SK-N-SH (cell line): ENCODE measurements at regions not wholly inside any gene's neighbourhood (a gene's known extent, or its start where the extent isn't known, plus 50 kb on each side); places are given as distances from the start of the nearest gene placed in this dataset.

Experiments used
- CTCF ChIA-PET: fragments of 300-600, 350-600 bp; formaldehyde crosslinking; extraction: SDS; loops from one replicate; lab custom pipeline; 2021; lab: Yijun Ruan, JAX
- POLR2A ChIA-PET: fragments of 350-600 bp; sonication (Branson Sonifier 250); formaldehyde crosslinking; extraction: SDS; loops from one replicate; lab custom pipeline; 2020; ENCODE audit warnings: antibody characterized with exemption, inconsistent platforms; lab: Yijun Ruan, JAX
- DNase-seq: peaks from one replicate; pipeline ENCODE4 v3.0.0; 2012
- H2AFZ ChIP-seq: fragments of 200-600 bp; sonication (generic); 2 replicates; pipeline ENCODE4 v1.8.1; 2016; ENCODE audit warnings: antibody characterized with exemption, mild to moderate bottlenecking, low read depth
- H3F3A ChIP-seq: fragments of 200-600 bp; sonication (generic); replicated peaks from 2 replicates; pipeline ENCODE3; 2016; ENCODE audit warnings: antibody characterized with exemption, mild to moderate bottlenecking; ENCODE audit not compliant: insufficient read depth
- H3K27ac ChIP-seq, 2 experiments: fragments of 200-500 bp in 1 of 2; fragments of 200-600 bp in 1 of 2; sonication (Bioruptor generic) in 1 of 2; sonication (generic), shearing (Covaris generic) in 1 of 2; 2 replicates each; pipeline versions ENCODE4 v1.5.1 to v1.6.1; 2014 to 2016; ENCODE audit warnings: low read depth in 2 of 2, inconsistent platforms in 1 of 2, low read length in 1 of 2, mild to moderate bottlenecking in 1 of 2, mixed read lengths in 1 of 2
- H3K27me3 ChIP-seq: fragments of 200-600 bp; sonication (generic), shearing (Covaris generic); 2 replicates; pipeline ENCODE4 v1.6.1; 2016; ENCODE audit warnings: mixed run types; ENCODE audit not compliant: insufficient read depth
- H3K36me3 ChIP-seq, 2 experiments: fragments of 200-500 bp in 1 of 2; fragments of 200-600 bp in 1 of 2; sonication (Bioruptor generic) in 1 of 2; sonication (generic) in 1 of 2; replicated peaks in 1 of 2; 2 replicates each; pipeline versions ENCODE3 to v1.5.1; 2014 to 2016; ENCODE audit warnings: low read length in 1 of 2, mild to moderate bottlenecking in 1 of 2; ENCODE audit not compliant: insufficient read depth in 2 of 2, control insufficient read depth in 1 of 2
- H3K4me1 ChIP-seq, 2 experiments: fragments of 200-500 bp in 1 of 2; fragments of 200-600 bp in 1 of 2; sonication (Bioruptor generic) in 1 of 2; sonication (generic), shearing (Covaris generic) in 1 of 2; 2 replicates each; pipeline versions ENCODE4 v1.5.1 to v1.6.1; 2014 to 2016; ENCODE audit warnings: low read depth in 1 of 2, low read length in 1 of 2, mixed run types in 1 of 2; ENCODE audit not compliant: insufficient read depth in 2 of 2, control insufficient read depth in 1 of 2
- H3K4me2 ChIP-seq: fragments of 200-600 bp; sonication (generic), shearing (Covaris generic); 2 replicates; pipeline ENCODE4 v1.6.1; 2017; ENCODE audit warnings: mixed run types
- H3K4me3 ChIP-seq, 2 experiments: fragments of 200-500 bp in 1 of 2; fragments of 200-600 bp in 1 of 2; sonication (Bioruptor generic) in 1 of 2; sonication (generic), shearing (Covaris generic) in 1 of 2; 2 replicates each; pipeline versions ENCODE4 v1.5.1 to v1.8.1; 2014 to 2016; ENCODE audit warnings: low read depth in 2 of 2, inconsistent platforms in 1 of 2, low read length in 1 of 2, mild to moderate bottlenecking in 1 of 2, mixed read lengths in 1 of 2, moderate library complexity in 1 of 2
- H3K79me2 ChIP-seq: fragments of 200-600 bp; sonication (generic); 2 replicates; pipeline ENCODE4 v1.8.1; 2017; ENCODE audit warnings: mild to moderate bottlenecking; ENCODE audit not compliant: insufficient read depth
- H3K9ac ChIP-seq: fragments of 200-600 bp; sonication (generic); 2 replicates; pipeline ENCODE4 v1.6.1; 2017; ENCODE audit warnings: mixed run types
- H3K9me2 ChIP-seq: fragments of 200-600 bp; sonication (generic); 2 replicates; pipeline ENCODE4 v1.6.1; 2017; ENCODE audit warnings: mixed run types
- H3K9me3 ChIP-seq: fragments of 200-600 bp; sonication (generic); 2 replicates; pipeline ENCODE4 v1.6.1; 2017; ENCODE audit warnings: mixed run types, mild to moderate bottlenecking, moderate library complexity
- H4K20me1 ChIP-seq: fragments of 200-600 bp; sonication (generic); 2 replicates; pipeline ENCODE4 v1.6.1; 2017; ENCODE audit warnings: mild to moderate bottlenecking, mixed run types; ENCODE audit not compliant: insufficient read depth
- CHD2 ChIP-seq: fragments of 150-350 bp; IDR thresholded peaks from 2 replicates; pipeline ENCODE4 v1.6.1; 2018; ENCODE audit warnings: low read length; ENCODE audit not compliant: partially characterized antibody
- EP300 ChIP-seq, 2 experiments: IDR thresholded peaks; 2 replicates each; pipeline versions ENCODE4 v1.4.0 to v1.6.1; 2012; ENCODE audit warnings: borderline replicate concordance in 1 of 2, low read depth in 1 of 2, low read length in 1 of 2
- EZH2phosphoT487 ChIP-seq: fragments of 200-600 bp; sonication (generic); IDR thresholded peaks from 2 replicates; pipeline ENCODE4 v1.6.1; 2017; ENCODE audit warnings: low read depth, mixed run types, mild to moderate bottlenecking, antibody characterized with exemption, moderate library complexity, borderline replicate concordance
- FOSL2 ChIP-seq: IDR thresholded peaks from 2 replicates; pipeline ENCODE4 v1.4.0; 2012; ENCODE audit warnings: low read depth, mild to moderate bottlenecking, moderate library complexity, borderline replicate concordance
- FOXJ3 ChIP-seq: sonication (generic); formaldehyde crosslinking; IDR thresholded peaks from 2 replicates; pipeline ENCODE4 v1.5.1; 2020; ENCODE audit warnings: mild to moderate bottlenecking, missing genetic modification reagents
- FOXM1 ChIP-seq: IDR thresholded peaks from 2 replicates; pipeline ENCODE4 v1.4.0; 2012; ENCODE audit warnings: low read depth, mild to moderate bottlenecking
- NRF1 ChIP-seq: IDR thresholded peaks from 2 replicates; pipeline ENCODE4 v1.6.1; 2012; ENCODE audit warnings: low read depth, mild to moderate bottlenecking, low read length
- RAD21 ChIP-seq: IDR thresholded peaks from 2 replicates; pipeline ENCODE4 v1.6.1; 2012; ENCODE audit warnings: mild to moderate bottlenecking, low read length
- RFX5 ChIP-seq: IDR thresholded peaks from 2 replicates; pipeline ENCODE4 v1.6.1; 2012; ENCODE audit warnings: mild to moderate bottlenecking, improper control_type of control experiment, low read length
- SIN3A ChIP-seq: IDR thresholded peaks from 2 replicates; pipeline ENCODE4 v1.6.1; 2012; ENCODE audit warnings: low read depth, mild to moderate bottlenecking, low read length, moderate library complexity, borderline replicate concordance
- TCF12 ChIP-seq: IDR thresholded peaks from 2 replicates; pipeline ENCODE4 v1.4.0; 2012
- TEAD4 ChIP-seq: IDR thresholded peaks from 2 replicates; pipeline ENCODE4 v1.4.0; 2012; ENCODE audit warnings: mild to moderate bottlenecking, borderline replicate concordance; ENCODE audit not compliant: insufficient read depth
- USF2 ChIP-seq: fragments of 150-350 bp; IDR thresholded peaks from 2 replicates; pipeline ENCODE4 v1.6.1; 2017; ENCODE audit warnings: antibody characterized with exemption, low read length, low read depth, borderline replicate concordance
- ZBTB33 ChIP-seq: IDR thresholded peaks from 2 replicates; pipeline ENCODE4 v1.4.0; 2012; ENCODE audit warnings: low read depth, borderline replicate concordance
- WGBS: methylation state at CpG from one replicate; pipeline ENCODE4 v1.1.6; 2017; ENCODE audit warnings: low lambda C conversion rate; 5-methylcytosine and 5-hydroxymethylcytosine counted together
- TF ChIP-seq, protein P1 (sequence below): IDR thresholded peaks from 2 replicates; pipeline ENCODE4; 2012
- TF ChIP-seq, protein P2 (sequence below): fragments of 150-350 bp; IDR thresholded peaks from 2 replicates; pipeline ENCODE4 v1.6.1; 2016; ENCODE audit warnings: mild to moderate bottlenecking, low read depth, low read length

DNA sequence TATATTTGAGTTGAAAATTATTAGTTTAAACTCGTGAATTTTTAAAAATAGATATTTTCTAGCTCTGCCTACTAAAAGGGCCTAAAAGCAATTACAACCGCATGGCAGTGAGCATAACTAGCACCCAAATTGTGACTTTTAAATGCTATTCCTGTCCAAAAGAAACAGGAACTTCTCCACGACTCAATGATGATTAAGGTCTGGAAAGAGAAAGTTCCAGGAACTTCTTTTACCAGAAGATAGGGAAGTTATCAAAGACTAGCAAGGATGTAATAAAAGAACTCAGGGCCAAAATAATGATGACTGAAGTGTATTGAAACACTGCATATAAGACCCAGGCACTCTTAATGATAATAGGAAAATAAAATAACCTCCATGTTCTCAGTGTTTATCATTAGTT, 313.0 kb downstream of the PLPP3 start:
- Histone ChIP-seq H3K4me2 (no peak overlapping the region), H2AFZ (no peak overlapping the region), H3K4me1 (no peaks in the 10 kb centered on the region; a peak in 1 of 4 replicates), H3K9me2 (no peaks in the 10 kb centered on the region), H3K9ac (no peak overlapping the region), H3K27ac (no peak overlapping the region), H3K79me2 (no peaks in the 10 kb centered on the region), H3K36me3 (no peaks in the 10 kb centered on the region), H3K27me3 (no peaks in the 10 kb centered on the region), H3K4me3 (no peak overlapping the region), H3K9me3 (no peaks in the 10 kb centered on the region), H3F3A (no peaks in the 10 kb centered on the region), H4K20me1 (no peaks in the 10 kb centered on the region)
- POLR2A ChIA-PET: no interaction called here
- CTCF ChIA-PET: interaction anchor here (1.2 kb wide), 1 partner anchor 11 kb away, joined by 3 read pairs; no protein-coding TSS in a partner anchor
- DNase-seq: no peak
- 64% methylated on average over 3 of the region's 3 CpGs for WGBS
- TF ChIP-seq, protein P1, sequence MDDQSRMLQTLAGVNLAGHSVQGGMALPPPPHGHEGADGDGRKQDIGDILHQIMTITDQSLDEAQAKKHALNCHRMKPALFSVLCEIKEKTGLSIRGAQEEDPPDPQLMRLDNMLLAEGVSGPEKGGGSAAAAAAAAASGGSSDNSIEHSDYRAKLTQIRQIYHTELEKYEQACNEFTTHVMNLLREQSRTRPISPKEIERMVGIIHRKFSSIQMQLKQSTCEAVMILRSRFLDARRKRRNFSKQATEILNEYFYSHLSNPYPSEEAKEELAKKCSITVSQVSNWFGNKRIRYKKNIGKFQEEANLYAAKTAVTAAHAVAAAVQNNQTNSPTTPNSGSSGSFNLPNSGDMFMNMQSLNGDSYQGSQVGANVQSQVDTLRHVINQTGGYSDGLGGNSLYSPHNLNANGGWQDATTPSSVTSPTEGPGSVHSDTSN: no peak
- no peak for TF ChIP-seq FOXM1
- no peak for TF ChIP-seq FOSL2
- TF ChIP-seq NRF1: no peak
- no peak for TF ChIP-seq SIN3A
- no peak for TF ChIP-seq EZH2phosphoT487
- no peak for TF ChIP-seq ZBTB33
- no peak for TF ChIP-seq TCF12
- TF ChIP-seq, protein P2, sequence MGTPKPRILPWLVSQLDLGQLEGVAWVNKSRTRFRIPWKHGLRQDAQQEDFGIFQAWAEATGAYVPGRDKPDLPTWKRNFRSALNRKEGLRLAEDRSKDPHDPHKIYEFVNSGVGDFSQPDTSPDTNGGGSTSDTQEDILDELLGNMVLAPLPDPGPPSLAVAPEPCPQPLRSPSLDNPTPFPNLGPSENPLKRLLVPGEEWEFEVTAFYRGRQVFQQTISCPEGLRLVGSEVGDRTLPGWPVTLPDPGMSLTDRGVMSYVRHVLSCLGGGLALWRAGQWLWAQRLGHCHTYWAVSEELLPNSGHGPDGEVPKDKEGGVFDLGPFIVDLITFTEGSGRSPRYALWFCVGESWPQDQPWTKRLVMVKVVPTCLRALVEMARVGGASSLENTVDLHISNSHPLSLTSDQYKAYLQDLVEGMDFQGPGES: no peak
- TF ChIP-seq EP300 (IDR thresholded peaks at IDR 0.05; ENCODE audit: borderline replicate concordance in 1 of 2, low read depth in 1 of 2, low read length in 1 of 2): no peak
- TF ChIP-seq RFX5: no peak
- TF ChIP-seq TEAD4: no peak
- no peak for TF ChIP-seq RAD21
- TF ChIP-seq USF2: no peak
- no peak for TF ChIP-seq FOXJ3
- no peak for TF ChIP-seq CHD2
